HG03354 (cell line): ENCODE measurements at regions not wholly inside any gene's neighbourhood (a gene's known extent, or its start where the extent isn't known, plus 50 kb on each side); places are given as distances from the start of the nearest gene placed in this dataset.

Source experiments
- ATAC-seq: cut with Tn5 transposase; IDR thresholded peaks from one replicate; pipeline ENCODE4 v1.9.1; 2021; ENCODE audit warnings: mild to moderate bottlenecking; ENCODE audit not compliant: unreplicated experiment, poor library complexity, severe bottlenecking

GRCh38 chr5:168218746-168219145 lies 72.7 kb upstream of the WWC1 start:
- no peak for ATAC-seq

GRCh38 chr5:168219515-168220410 lies 71.7 kb upstream of the WWC1 start:
- peak; percentile 94 for ATAC-seq

- ATAC-seq = no peak
Measured at GRCh38 chr5:168224085-168224484, 67.4 kb upstream of the WWC1 start.

GRCh38 chr5:168226012-168226411 lies 65.4 kb upstream of the WWC1 start:
- ATAC-seq = no peak

- ATAC-seq = no peak
Measured at GRCh38 chr5:168227001-168227400, 64.4 kb upstream of the WWC1 start.

- peak; percentile 100 for ATAC-seq
Measured at GRCh38 chr5:168227973-168228615, 63.4 kb upstream of the WWC1 start.

- no peak for ATAC-seq
Measured at GRCh38 chr5:168228668-168229067, 62.8 kb upstream of the WWC1 start.

GRCh38 chr5:168234133-168234532 lies 57.3 kb upstream of the WWC1 start:
- no peak for ATAC-seq

GRCh38 chr5:168238463-168238862 lies 53.0 kb upstream of the WWC1 start:
- no peak for ATAC-seq

- no peak for ATAC-seq
Measured at GRCh38 chr5:168239325-168239724, 52.1 kb upstream of the WWC1 start.
